HG02970 (cell line): ENCODE measurements at regions not wholly inside any gene's neighbourhood (a gene's known extent, or its start where the extent isn't known, plus 50 kb on each side); places are given as distances from the start of the nearest gene placed in this dataset.
"Not testable (repeated sequence)": the region's sequence is repeated elsewhere in the genome, so short reads cannot be mapped to it uniquely, and the experiment has no call there.

Source experiments
- ATAC-seq: cut with Tn5 transposase; IDR thresholded peaks from one replicate; pipeline ENCODE4 v1.9.1; 2021; ENCODE audit warnings: mild to moderate bottlenecking, moderate library complexity, moderate number of reproducible peaks; ENCODE audit not compliant: unreplicated experiment, low FRiP score

DNA sequence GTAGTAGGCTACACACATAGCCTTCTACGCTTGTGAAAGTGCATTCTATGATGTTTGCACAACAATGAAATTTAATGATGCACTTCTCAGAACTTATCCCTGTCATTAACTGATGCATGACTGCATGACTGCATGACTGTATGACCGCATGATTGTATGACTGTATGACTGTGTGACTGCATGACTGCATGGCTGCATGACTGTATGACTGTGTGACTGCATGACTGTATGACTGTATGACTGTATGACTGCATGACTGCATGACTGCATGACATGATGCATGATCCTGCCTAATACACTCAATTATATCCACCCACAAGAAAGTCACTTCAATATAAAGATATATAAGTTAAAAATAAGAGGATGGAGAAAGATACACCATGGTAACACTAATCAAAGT is 365.4 kb upstream of the FSIP2 start:
- ATAC-seq = no peak

DNA sequence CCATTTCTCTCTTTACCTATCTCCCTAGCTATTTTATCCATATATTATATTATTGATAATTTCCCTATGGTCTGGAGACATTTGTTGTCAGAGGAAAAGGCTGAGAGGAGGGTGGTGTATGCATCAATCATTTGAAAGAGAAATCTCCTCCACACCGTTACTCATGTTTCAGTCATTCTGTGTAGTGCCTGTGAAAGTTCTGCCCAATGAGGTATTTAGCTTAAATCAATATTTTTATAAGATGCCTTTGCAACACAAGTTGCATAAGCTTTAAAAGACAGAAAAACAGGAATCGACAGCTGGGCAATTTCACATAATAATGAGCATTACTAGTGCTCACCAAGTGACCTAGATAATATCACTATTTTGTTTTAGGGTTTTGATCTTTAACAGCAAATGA is 363.7 kb upstream of the FSIP2 start:
- ATAC-seq = no peak

DNA sequence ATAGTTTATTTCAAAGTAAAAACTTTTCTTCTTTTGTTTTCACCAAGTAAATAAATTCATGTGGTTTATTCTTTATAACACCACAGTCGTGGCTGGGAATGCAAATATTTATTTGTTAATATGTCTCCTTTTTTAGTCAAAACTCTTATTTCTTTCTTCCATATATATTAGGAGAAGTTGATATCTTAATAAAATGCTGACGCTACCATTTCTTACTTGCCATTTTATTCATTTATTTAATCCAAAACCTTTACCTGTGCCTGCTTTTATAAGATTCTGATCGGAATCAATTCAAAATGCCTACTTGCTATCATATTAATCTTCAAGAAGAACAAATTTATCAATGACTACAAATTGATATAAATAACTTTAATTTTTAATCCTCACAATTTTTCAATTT is 362.9 kb upstream of the FSIP2 start:
- ATAC-seq = no peak

DNA sequence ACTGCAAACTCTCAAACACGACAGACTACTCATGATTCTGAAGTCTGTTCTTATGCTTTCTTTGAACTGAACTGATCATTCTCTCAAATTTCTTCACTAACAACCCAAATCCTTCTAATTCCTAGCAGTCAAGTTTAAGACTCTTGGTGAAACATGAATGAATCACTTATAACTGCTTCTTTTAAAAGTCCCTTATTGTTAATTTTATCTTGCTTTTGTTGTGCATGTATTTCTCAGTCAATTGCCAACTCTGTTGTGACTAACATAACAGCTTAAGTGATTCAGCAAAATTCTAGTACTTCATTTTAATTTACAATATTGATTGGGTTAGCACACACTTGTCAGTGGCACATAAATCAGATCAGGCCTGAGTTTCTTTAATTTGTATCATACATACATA is 357.0 kb upstream of the FSIP2 start:
- ATAC-seq = no peak

DNA sequence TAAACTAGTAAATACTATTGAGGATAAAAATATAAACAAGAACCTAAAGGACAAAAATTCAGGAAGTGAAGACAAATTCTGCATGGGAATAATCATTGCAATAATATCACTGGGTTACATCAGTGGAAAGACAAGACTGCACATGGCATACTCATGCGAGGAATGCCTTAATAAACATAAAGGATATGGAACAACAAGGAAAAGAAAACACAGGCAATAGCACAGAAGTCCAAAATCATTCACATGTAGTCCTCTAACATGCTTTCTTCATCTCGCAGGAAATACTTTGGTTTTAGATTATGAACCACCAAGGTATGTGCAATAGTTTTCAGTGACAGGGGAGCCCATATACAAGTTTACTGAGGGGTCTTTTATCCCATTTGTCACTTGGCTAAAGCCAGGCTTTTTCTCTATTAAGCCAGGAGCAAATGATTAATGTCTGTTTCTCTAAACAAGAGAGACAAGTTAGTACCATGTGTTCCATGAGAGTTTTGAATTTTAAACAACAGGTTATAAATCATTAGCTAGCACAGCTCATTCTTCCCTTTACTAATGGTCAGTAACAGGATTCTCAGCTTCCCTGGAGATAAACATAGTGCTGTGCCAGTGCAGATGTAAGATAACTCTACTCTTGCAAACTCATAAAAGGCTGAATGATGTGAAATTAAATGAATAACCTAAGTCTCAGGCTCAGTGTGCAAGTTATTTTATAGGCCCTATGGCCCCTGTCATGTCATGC is 353.6 kb upstream of the FSIP2 start:
- ATAC-seq = no peak

DNA sequence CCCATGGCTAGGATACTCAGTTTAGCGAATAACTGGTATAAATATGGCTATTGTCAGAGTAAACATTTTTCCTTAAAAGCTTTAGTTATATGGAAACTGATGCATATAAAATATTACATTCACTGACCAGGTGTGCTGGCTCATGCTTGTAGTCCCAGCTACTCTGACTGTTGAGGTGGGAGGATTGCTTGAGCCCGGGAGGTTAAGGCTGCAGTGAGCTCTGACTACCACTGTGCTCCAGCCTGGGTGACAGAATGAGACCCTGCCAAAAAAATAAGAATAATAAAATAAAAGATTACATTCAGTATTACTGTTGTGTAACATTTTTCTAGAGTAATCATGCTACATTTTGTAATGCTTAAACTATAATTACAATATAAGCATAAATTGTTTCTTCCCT is 350.4 kb upstream of the FSIP2 start:
- no peak for ATAC-seq

DNA sequence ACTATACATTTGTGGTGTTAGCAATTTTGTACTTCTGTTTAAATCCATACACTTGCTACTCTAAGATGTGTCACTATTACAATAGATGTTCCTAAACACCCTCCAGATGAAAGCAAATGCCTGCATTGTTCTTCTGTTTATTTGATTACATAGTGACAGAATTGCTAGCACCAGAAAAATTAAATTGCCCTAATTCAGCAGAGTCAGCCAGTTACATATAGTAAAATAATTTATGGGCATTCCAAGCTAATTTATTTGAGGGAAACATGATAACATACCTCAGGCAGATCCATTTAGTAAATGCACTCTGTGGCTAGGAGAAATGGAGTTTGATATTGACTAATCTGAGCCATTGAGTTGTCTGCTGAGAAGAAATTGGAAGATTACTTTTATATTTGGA is 347.1 kb upstream of the FSIP2 start:
- no peak for ATAC-seq

DNA sequence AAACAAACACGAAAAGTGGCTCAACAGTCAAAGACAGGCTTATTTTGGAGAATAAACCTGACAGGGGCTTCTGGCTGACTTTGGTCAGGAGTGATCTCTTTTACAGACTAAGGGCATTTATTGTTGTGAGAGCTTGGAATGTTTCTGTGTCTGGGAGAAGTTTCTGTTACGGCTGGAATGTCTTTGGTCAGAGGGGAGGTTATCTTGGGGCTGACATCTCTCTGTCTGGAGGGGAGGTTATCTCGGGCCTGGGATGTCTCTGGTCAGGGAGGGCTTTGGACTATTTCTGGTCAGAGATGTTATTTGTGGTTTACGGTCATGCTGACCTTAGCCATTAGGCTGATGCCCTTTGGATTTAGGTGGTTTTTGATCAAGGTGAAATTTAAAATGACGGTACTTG is 345.5 kb upstream of the FSIP2 start:
- ATAC-seq = no peak

DNA sequence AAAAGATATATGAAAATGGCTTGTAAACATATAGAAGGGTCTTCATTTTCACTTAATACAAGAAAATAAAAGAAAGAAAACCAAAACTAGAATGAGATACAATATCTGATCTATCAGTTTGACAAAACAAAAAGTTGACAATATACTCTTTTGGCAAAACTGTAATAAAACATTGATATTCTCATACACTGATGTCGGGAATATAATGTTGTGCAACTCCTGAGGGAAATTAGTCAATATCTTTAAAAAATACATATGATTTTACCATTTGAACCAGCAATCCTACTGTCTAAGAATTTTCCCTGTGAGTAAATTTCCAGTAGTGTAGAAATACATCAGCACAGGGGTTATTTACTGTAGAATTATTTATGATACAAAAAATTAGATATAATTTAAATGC is 336.1 kb upstream of the FSIP2 start:
- no peak for ATAC-seq

DNA sequence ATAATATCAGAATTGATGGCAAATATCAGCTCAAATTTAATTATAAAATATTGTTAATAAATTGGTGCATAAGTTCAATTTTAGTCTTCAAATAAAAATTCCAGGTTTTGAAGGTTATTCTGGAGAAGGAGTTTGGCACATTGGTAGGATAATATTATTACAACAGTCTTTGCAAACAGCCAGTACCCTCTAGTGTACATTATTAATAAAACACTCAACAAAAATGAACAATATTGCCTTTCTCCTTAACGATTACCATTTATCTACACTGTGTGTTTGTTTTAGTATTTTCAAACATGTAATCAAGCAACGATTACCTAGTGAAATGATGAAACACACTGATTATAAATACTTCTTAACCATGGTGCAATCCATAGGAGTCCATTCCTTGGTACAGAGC is 334.0 kb upstream of the FSIP2 start:
- no peak for ATAC-seq

DNA sequence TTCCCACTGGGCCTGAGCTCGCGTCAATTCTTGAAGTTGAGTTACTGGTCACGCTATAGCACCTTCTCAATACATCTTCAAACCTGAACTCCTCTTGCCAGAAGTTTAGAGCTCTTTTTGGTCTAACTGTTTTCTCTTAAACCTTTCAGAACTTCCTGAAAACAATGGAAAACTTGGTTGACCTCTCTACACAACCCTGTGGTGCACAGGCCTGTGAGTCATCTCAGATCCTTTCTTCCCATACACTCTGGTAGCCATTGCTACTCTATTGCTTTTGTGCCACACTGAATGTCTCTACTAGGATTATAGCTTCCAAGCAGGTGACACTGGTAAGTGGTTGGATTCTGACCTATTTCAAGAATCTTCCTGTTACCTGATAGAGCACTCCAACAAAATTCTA is 321.5 kb upstream of the FSIP2 start:
- no peak for ATAC-seq

DNA sequence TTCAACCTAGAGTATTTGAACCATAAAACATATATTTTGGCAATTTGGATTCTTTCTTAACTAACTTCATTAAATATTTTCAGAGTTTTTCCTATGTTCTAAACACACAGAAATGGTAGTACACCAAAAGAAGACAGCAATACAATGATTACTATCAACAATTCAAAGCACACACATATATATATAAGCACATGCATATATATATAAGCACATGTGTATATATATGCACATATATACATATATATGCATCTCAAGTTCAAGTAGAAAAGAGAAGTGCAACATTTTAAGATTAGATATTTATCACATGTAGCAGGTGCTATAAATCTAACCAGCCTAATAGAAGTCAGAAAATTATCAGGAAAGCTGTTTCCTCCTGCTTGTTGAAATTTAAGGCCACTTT is 320.9 kb upstream of the FSIP2 start:
- ATAC-seq = no peak

DNA sequence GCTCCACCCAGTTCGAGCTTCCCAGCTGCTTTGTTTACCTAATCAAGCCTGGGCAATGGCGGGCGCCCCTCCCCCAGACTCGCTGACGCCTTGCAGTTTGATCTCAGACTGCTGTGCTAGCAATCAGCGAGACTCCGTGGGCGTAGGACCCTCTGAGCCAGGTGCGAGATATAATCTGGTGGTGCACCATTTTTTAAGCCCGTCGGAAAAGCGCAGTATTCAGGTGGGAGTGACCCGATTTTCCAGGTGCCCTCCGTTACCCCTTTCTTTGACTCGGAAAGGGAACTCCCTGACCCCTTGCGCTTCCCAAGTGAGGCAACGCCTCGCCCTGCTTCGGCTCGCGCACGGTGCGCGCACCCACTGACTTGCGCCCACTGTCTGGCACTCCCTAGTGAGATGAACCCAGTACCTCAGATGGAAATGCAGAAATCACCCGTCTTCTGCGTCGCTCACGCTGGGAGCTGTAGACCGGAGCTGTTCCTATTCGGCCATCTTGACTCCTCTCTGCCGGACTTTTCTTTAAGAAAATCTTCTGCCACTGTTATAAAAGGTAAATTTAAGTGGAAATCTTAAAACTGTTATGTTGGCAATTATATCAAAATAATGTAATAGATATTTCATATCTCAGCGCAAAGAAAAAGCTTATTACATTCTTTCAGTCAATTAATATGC is 313.5 kb upstream of the FSIP2 start:
- not testable (repeated sequence) for ATAC-seq

DNA sequence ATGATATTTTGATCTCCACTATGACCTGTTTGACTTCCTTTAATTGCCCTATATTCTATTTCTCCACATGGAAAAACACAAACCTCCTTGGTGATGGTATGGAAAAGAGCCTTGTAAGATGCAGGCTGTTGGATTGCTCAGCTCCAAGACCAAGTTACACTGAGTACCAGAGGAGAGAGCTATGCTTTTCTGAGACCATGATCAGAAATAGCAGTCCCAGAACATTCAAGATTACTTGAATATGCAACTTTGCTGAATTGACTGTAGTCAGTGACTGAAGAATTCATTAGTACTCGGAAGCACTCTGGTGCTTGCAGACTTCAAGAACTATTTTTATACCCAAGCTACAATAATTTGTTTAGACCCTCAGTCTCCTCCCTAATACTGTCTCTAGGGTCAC is 310.6 kb upstream of the FSIP2 start:
- ATAC-seq = no peak

DNA sequence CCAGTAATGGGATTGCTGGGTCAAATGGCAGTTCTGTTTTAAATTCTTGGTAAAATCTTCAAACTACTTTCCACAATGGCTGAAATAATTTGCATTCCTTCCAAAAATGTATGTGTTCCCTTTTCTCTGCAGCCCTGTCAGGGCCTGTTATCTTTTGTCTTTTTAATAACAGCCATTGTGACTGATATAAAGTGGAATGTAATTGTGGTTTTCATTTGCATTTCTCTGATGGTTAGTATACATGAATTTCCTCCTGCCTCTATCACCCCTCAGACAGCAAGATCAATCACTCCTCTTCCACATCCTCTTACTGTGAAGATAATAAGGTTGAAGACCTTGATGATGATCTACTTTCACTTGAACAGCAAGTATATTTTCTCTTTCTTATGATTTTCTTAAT is 304.8 kb upstream of the FSIP2 start:
- ATAC-seq = no peak

DNA sequence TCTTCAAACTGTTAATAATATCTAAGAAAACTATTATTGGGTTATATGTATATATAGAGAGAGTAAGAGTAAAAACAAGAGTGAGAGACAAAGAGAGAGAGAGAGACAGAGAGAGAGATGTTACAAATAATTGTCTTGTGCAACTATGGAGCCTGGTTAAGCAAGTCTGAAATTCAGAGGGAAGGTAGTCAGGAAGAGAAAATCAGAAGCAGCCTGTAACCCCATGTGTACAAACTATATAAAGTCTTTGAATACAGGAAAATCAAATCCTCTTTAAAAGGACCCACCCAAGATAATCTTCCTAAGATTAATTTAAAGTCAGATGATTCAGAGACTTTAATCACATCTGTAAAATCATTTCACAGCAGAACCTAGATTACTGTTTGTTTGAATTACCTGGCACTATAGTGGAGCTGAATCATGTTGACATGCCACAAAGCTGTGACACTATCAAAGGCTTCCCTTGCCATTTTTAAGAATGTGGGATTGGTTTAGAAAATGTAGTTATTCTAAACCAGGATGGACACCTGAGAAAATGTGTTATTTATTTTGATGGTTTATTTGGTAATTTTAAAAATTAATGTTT is 301.7 kb upstream of the FSIP2 start:
- no peak for ATAC-seq

DNA sequence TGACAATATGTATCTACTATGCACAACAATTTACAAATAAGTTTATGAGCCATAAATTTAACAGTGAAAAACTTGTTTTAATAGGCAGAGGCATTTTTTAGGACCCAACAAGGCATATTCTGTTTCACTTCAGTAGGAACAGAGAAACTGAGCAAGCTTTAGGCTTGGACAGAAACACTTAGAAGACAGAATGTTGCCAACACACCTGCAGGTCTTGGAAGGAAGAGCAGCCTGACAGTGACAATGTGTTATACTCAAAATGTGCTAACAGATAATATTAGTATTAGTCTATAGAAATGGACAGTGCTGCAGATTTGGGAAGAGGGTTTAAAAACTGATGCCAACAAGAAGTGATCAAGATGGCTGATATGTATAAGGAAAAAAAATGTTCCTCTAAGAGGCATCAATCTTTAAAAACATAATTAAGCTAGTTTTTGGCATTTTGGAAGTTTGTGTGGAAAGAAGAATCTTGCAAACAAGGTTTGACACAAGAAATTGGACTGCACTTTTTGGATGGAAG is 297.1 kb upstream of the FSIP2 start:
- no peak for ATAC-seq

DNA sequence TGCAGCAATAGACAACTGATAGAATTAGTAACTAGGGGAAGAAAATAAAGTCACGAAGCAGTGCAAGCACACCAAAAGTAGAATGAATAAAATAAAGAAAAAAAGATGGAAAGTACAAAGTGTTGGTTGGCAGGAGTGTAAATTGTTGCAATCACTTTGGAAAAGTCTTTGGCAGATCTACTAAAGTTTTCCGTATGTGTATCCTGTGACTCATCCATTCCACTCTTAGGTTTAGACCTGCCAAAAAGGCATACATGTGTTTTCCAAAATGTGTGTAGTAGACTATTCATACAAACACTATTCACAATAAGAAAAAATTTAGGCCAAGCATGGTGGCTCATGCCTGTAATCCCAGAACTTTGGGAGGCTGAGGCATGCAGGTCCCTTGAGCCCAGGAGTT is 282.1 kb upstream of the FSIP2 start:
- ATAC-seq = no peak

DNA sequence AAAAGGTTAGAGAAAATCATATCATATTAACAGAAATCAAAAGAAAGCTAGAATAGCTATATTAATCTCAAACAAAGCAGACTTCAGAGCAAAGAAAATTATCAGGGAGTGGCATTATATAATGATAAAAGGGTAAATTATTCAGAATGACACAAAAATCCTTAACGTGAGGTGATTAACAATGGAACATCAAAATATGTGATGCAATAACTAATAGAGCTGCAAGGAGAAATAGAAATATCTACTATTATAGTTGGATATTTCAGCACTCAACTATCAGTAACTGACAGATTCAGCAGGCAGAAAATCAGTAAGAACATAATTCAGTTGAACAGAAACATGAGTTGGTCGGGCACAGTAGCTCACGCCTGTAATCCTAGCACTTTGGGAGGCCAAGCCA is 275.1 kb upstream of the FSIP2 start:
- no peak for ATAC-seq

DNA sequence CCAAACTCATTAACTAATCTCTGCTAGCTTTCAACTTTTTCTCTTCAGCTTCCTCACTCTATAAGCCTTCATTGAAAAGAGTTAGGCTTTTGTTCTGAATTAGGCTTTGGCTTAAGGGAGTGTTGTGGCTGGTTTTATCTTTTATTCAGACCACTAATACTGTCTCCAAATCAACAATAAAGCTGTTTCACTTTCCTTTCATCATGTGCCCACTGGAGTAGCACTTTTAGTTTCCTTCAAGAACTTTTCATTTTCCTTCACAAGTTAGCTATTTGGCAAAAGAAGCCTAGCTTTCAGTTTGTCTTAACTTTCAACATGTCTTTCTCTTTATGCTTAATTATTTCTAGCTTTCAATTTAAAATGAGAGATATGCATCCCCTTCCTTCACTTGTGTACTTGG is 271.7 kb upstream of the FSIP2 start:
- ATAC-seq = no peak

DNA sequence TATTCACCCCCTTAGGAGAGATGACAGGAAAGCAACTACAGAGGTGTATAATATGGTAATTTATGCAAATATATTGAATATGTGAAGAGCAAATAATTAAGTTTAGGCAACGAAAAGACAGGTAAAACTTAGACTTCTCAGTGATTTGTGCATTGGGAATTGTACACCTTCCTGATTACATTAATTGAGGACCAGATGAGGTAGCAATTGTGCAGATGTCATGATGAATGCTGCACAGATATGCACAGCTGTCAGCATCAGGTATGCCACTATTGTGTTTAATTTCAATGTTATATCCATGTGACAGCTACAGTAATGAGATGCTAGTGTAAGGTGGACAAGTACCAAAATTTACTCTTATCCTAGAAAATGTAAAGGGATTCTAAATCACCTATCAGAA is 267.2 kb upstream of the FSIP2 start:
- no peak for ATAC-seq

DNA sequence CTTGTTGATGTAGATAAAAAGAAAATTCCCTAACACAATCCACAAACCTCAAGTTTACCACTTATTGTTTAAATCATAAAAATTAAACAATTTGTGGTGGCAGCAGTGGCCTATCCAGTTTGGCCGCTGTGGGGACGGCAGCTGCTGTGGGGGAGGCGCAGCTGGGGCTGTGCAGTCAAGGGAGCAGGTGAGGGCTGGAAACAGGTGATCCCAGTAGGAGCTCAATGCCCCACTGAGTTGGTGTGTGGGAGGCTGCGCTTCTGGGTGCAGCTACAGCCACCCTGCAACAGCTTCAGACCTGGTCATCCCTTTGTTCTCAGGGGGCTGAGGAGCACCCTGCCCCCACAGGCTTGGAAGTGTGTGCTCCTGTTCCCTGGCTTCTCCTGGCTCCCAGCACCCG is 266.0 kb upstream of the FSIP2 start:
- ATAC-seq = no peak
